KOPT-K1 (cell line): ENCODE measurements at regions not wholly inside any gene's neighbourhood (a gene's known extent, or its start where the extent isn't known, plus 50 kb on each side); places are given as distances from the start of the nearest gene placed in this dataset.

Source experiments
- H3K27ac ChIP-seq: fragments of 200-600 bp; sonication (generic); 2 replicates; pipeline ENCODE4 v1.5.1; 2016; ENCODE audit warnings: antibody characterized with exemption, mild to moderate bottlenecking, low read depth, low read length; ENCODE audit not compliant: poor library complexity, severe bottlenecking
- H3K36me3 ChIP-seq: fragments of 200-600 bp; sonication (generic); 2 replicates; pipeline ENCODE4 v1.5.1; 2017; ENCODE audit warnings: antibody characterized with exemption, mild to moderate bottlenecking, low read length, moderate library complexity; ENCODE audit not compliant: insufficient read depth
- H3K9me3 ChIP-seq: fragments of 200-600 bp; sonication (generic); 2 replicates; pipeline ENCODE4 v1.5.1; 2017; ENCODE audit warnings: antibody characterized with exemption, low read length, mild to moderate bottlenecking; ENCODE audit not compliant: insufficient read depth, poor library complexity, severe bottlenecking

DNA sequence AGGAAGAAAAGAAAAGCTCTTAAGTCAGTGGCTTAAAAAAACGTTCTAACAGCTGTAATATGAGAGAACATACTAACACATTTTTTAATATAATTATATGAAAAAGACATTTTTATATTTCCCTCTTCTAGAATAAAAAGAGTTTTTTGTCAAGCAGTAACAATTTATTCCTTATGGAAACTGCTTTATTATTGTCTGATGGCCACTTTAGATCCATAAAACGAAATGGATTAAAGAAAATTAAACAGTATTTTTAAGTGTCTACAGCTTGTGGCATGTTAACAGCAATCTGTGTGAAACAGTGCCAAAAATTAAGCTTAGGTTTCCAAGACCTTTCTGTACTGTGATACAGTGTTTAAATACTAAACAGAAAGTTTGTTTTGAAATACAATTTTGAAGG is 55.5 kb upstream of the TENM3 start:
- no peaks in the 10 kb centered on the region for H3K9me3 ChIP-seq
- H3K36me3 ChIP-seq: no peaks in the 10 kb centered on the region
- H3K27ac ChIP-seq: no peak overlapping the region

DNA sequence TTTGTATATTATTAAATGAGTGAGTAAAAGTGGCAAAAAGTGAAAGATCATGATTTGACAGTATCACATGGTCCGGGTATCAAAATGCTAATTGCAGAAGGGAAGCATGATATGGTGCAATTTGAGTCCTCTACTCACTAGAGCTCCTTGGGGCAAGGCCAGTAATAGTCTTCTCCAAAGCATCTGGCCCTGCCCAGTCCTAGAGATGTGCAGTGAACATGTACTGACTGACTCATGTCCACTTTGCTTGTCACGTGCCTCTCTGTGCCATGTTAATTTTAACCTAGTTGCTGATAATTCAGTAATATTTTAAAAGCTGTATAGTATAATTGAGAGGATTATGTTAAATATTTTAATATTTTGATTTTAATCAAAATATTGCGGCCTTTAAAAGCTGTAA is 54.6 kb upstream of the TENM3 start:
- no peak overlapping the region for H3K27ac ChIP-seq
- H3K9me3 ChIP-seq: no peaks in the 10 kb centered on the region

DNA sequence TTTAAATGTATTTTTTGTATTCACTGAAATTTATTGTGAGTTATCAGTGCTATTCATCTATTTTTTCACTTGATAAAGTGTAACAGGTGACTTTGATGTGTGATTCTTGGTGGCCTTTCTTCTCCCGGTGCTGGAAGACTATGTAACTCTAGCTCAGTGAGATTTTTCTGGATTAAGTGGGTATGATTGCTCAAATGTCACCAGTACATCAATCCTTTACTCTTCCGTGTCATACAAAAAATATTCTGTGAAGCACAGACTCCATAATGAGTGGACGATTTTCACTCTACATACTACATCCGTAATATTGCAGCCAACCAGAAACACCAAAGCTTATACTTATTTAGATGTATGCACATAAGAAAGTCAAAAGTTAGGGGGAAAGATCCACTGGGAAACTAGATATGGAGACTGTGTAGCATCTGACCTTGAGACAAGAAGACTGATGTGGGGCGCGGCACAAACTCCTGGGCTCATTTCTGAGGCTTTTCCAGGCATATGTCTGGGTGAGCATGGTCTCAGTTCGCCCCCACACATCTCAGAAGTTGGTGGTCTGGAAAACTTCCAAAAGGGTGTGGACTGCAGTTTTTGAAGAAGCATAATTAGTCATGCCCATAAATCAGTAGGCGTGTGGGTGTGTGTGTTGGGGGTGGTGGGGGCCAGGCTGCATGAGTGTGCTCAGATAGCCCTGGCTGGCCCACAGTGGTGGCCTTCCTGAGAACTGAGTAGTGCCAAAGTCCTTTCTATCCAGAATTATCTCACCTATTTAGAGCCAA is 53.9 kb upstream of the TENM3 start:
- H3K9me3 ChIP-seq: no peaks in the 10 kb centered on the region
- no peak overlapping the region for H3K27ac ChIP-seq
- no peaks in the 10 kb centered on the region for H3K36me3 ChIP-seq

More for the DNA sequence above, 54.6 kb upstream of the TENM3 start:
- no peaks in the 10 kb centered on the region for H3K36me3 ChIP-seq

DNA sequence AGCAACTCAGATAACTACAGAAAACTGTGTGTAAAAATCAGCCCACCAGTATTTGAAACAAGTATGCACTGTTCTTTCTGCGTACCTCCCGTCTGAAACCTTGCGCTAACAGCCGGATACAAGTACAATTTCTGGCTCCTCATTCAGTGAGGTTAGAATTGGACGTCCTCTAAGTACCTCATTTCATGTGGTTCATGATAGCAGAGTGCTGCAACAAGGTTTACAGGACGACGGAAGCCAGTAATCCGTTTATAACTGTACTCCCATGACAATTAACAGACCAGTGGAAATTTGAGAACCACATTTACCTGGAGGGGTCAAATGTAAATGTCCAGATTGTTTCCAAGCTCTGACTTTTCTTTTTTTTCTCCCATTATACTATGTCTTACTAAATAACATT is 52.9 kb upstream of the TENM3 start:
- Histone ChIP-seq H3K9me3 (no peaks in the 10 kb centered on the region), H3K36me3 (no peaks in the 10 kb centered on the region), H3K27ac (no peak overlapping the region)

DNA sequence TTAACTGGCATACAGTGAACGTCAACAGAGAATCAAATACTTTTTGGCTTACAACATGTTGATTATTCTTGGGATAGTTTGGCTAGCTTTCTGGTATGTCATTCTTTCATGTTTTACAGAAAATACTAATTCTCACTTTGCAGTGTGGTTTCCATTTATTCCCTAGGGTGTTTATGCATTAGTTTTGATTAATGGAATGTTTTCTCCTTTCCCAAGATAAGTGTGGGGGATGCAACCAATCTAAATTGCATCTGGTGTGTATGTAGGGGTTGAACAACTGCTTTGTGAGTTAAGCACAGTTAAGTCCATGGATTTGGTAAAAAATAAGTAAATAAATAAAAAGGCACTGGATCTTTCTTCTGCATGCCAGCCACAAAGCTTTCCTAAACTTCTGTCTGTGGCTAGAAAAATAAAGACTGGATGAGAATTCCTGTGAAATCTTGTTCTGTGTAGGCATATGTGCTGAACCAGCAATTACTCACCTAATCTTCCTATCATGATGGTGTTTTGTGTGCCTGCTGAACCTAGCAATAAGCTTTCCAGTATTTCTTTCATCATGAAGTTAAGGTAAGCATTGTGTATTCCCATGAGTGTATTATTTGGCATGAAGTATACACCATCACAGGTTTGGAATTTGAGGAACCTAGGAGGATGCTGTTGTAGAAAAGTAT is 50.6 kb upstream of the TENM3 start:
- Histone ChIP-seq H3K27ac (no peak overlapping the region), H3K9me3 (no peaks in the 10 kb centered on the region), H3K36me3 (no peaks in the 10 kb centered on the region)

- H3K27ac ChIP-seq: no peak overlapping the region
- H3K36me3 ChIP-seq: no peaks in the 10 kb centered on the region
- no peaks in the 10 kb centered on the region for H3K9me3 ChIP-seq
These were observed 49.9 kb upstream of the TENM3 start for GRCh38 chr4:182193311-182193710.
